ENCODE measurements at regions not wholly inside any gene's neighbourhood (a gene's known extent, or its start where the extent isn't known, plus 50 kb on each side); places are given as distances from the start of the nearest gene placed in this dataset.

GRCh38 chr4:147345662-147346061 lies 135.2 kb upstream of the EDNRA start:
- Histone ChIP-seq H3K9me3 (ENCODE audit: insufficient read depth, low read depth, low read length) (no peaks in the 10 kb centered on the region), H3F3A (ENCODE audit: low read depth) (no peaks in the 10 kb centered on the region), H3K9ac (ENCODE audit: low read depth, low read length, poor library complexity, severe bottlenecking) (no peak overlapping the region), H3K9me2 (replicated peaks; ENCODE audit: low read depth, low read length) (no peaks in the 10 kb centered on the region), H3K4me3 (ENCODE audit: low read length, poor library complexity, severe bottlenecking) (no peak overlapping the region), H3K27me3 (ENCODE audit: insufficient read depth, low read length, poor library complexity, severe bottlenecking) (no peaks in the 10 kb centered on the region), H2AFZ (ENCODE audit: low read length) (no peak overlapping the region), H3K4me1 (ENCODE audit: insufficient read depth, low read length, poor library complexity, severe bottlenecking) (no peaks in the 10 kb centered on the region), H4K20me1 (ENCODE audit: insufficient read depth, low read length, poor library complexity, severe bottlenecking) (no peaks in the 10 kb centered on the region), H3K36me3 (ENCODE audit: insufficient read depth, low read length) (no peaks in the 10 kb centered on the region), H3K4me2 (ENCODE audit: low read depth, low read length, poor library complexity, severe bottlenecking) (no peak overlapping the region), H3K79me2 (ENCODE audit: insufficient read depth, low read length) (no peaks in the 10 kb centered on the region)
- TF ChIP-seq EZH2phosphoT487 (IDR thresholded peaks at IDR 0.05; ENCODE audit: borderline replicate concordance) (no peak), CTCF (conservative IDR thresholded peaks at IDR 0.05; ENCODE audit: low read length) (no peak)

- Histone ChIP-seq H3K9ac (ENCODE audit: low read depth, low read length, poor library complexity, severe bottlenecking) (no peak overlapping the region), H3K79me2 (ENCODE audit: insufficient read depth, low read length) (no peaks in the 10 kb centered on the region), H3K9me3 (ENCODE audit: insufficient read depth, low read depth, low read length) (no peaks in the 10 kb centered on the region), H3K27me3 (ENCODE audit: insufficient read depth, low read length, poor library complexity, severe bottlenecking) (no peaks in the 10 kb centered on the region), H3K4me2 (ENCODE audit: low read depth, low read length, poor library complexity, severe bottlenecking) (no peak overlapping the region), H3F3A (ENCODE audit: low read depth) (no peaks in the 10 kb centered on the region), H2AFZ (ENCODE audit: low read length) (no peak overlapping the region), H3K4me1 (ENCODE audit: insufficient read depth, low read length, poor library complexity, severe bottlenecking) (no peaks in the 10 kb centered on the region), H3K36me3 (ENCODE audit: insufficient read depth, low read length) (no peaks in the 10 kb centered on the region), H4K20me1 (ENCODE audit: insufficient read depth, low read length, poor library complexity, severe bottlenecking) (no peaks in the 10 kb centered on the region), H3K4me3 (ENCODE audit: low read length, poor library complexity, severe bottlenecking) (no peak overlapping the region), H3K9me2 (replicated peaks; ENCODE audit: low read depth, low read length) (no peaks in the 10 kb centered on the region)
- TF ChIP-seq CTCF (conservative IDR thresholded peaks at IDR 0.05; ENCODE audit: low read length) = no peak
- no peak for TF ChIP-seq EZH2phosphoT487 (IDR thresholded peaks at IDR 0.05; ENCODE audit: borderline replicate concordance)
Observed at GRCh38 chr4:147347217-147347616, 133.7 kb upstream of the EDNRA start.

GRCh38 chr4:147349193-147349592 lies 131.7 kb upstream of the EDNRA start:
- H3K36me3 ChIP-seq (ENCODE audit: insufficient read depth, low read length) = no peaks in the 10 kb centered on the region
- no peaks in the 10 kb centered on the region for H4K20me1 ChIP-seq (ENCODE audit: insufficient read depth, low read length, poor library complexity, severe bottlenecking)
- no peaks in the 10 kb centered on the region for H3F3A ChIP-seq (ENCODE audit: low read depth)
- no peak overlapping the region for H3K9ac ChIP-seq (ENCODE audit: low read depth, low read length, poor library complexity, severe bottlenecking)
- no peak overlapping the region for H3K4me3 ChIP-seq (ENCODE audit: low read length, poor library complexity, severe bottlenecking)
- no peaks in the 10 kb centered on the region for H3K9me3 ChIP-seq (ENCODE audit: insufficient read depth, low read depth, low read length)
- TF ChIP-seq EZH2phosphoT487 (IDR thresholded peaks at IDR 0.05; ENCODE audit: borderline replicate concordance) = no peak
- TF ChIP-seq CTCF (conservative IDR thresholded peaks at IDR 0.05; ENCODE audit: low read length) = no peak
- no peaks in the 10 kb centered on the region for H3K27me3 ChIP-seq (ENCODE audit: insufficient read depth, low read length, poor library complexity, severe bottlenecking)
- H3K79me2 ChIP-seq (ENCODE audit: insufficient read depth, low read length) = no peaks in the 10 kb centered on the region
- no peak overlapping the region for H2AFZ ChIP-seq (ENCODE audit: low read length)
- no peaks in the 10 kb centered on the region for H3K4me1 ChIP-seq (ENCODE audit: insufficient read depth, low read length, poor library complexity, severe bottlenecking)
- H3K4me2 ChIP-seq (ENCODE audit: low read depth, low read length, poor library complexity, severe bottlenecking) = no peak overlapping the region
- no peaks in the 10 kb centered on the region for H3K9me2 ChIP-seq (replicated peaks; ENCODE audit: low read depth, low read length)

Measured in Loucy (cell line).